Lower leg skin (tissue), 4 donors: ENCODE measurements at regions not wholly inside any gene's neighbourhood (a gene's known extent, or its start where the extent isn't known, plus 50 kb on each side); places are given as distances from the start of the nearest gene placed in this dataset.

Experiments
- DNase-seq, 2 donors: peaks; one replicate each; pipeline ENCODE4 v3.0.0-alpha.2; 2019; ENCODE audit warnings: low spot score in 2 of 2
- H3K4me3 ChIP-seq: fragments of 200-600 bp; sonication (generic); 2 replicates; pipeline ENCODE4 v1.5.1; 2017; ENCODE audit warnings: mild to moderate bottlenecking, low read depth; ENCODE audit not compliant: poor library complexity, severe bottlenecking
- CTCF ChIP-seq, 3 donors: fragments of 450-650 bp; IDR thresholded peaks; one replicate each; pipeline ENCODE4 v1.5.1; 2016; ENCODE audit warnings: antibody characterized with exemption in 3 of 3, mild to moderate bottlenecking in 3 of 3, moderate library complexity in 2 of 3
- POLR2A ChIP-seq, 2 donors: fragments of 450-650 bp; IDR thresholded peaks; one replicate each; pipeline ENCODE4 v1.6.1; 2016 to 2017; ENCODE audit warnings: antibody characterized with exemption in 2 of 2, mild to moderate bottlenecking in 1 of 2, moderate library complexity in 1 of 2
- WGBS, 2 donors: methylation state at CpG; one replicate each; pipeline ENCODE4 v1.1.5; 2018; 5-methylcytosine and 5-hydroxymethylcytosine counted together
- intact Hi-C: fragments of 100-400 bp; cut with DNase I; formaldehyde crosslinking; loops from one replicate; pipeline ENCODE4 v1.15.0; 2023; ENCODE audit warnings: low total_unique reads

GRCh38 chr6:1516742-1517520, 92.8 kb upstream of the FOXC1 start:
- WGBS, 2 donors, result 65 to 75% methylated on average over 14 of the region's 14 CpGs
- TF ChIP-seq POLR2A (IDR thresholded peaks at IDR 0.05) (no peak), CTCF (IDR thresholded peaks at IDR 0.05) (no peak)

GRCh38 chr6:1518855-1519254, 90.9 kb upstream of the FOXC1 start:
- intact Hi-C loops, result no loop called here

More at GRCh38 chr6:1516742-1517520, 92.8 kb upstream of the FOXC1 start:
- intact Hi-C loops, result no loop called here
- no peak overlapping the region for H3K4me3 ChIP-seq
- DNase-seq, result no peak

GRCh38 chr6:1519597-1519996, 90.1 kb upstream of the FOXC1 start:
- WGBS, 2 donors, result 58 to 65% methylated on average over 4 of the region's 4 CpGs

More at GRCh38 chr6:1518855-1519254, 90.9 kb upstream of the FOXC1 start:
- TF ChIP-seq POLR2A (IDR thresholded peaks at IDR 0.05), result no peak
- no peak for TF ChIP-seq CTCF (IDR thresholded peaks at IDR 0.05)
- DNase-seq, result no peak
- H3K4me3 ChIP-seq, result no peak overlapping the region
- 95 to 97% methylated on average over 8 of the region's 8 CpGs for WGBS, 2 donors

GRCh38 chr6:1522779-1523178, 86.9 kb upstream of the FOXC1 start:
- intact Hi-C loops, result no loop called here
- H3K4me3 ChIP-seq, result no peak overlapping the region
- TF ChIP-seq CTCF (IDR thresholded peaks at IDR 0.05) (no peak), POLR2A (IDR thresholded peaks at IDR 0.05) (no peak)
- WGBS, 2 donors, result 51 to 58% methylated on average over 7 of the region's 7 CpGs
- no peak for DNase-seq

More at GRCh38 chr6:1519597-1519996, 90.1 kb upstream of the FOXC1 start:
- intact Hi-C loops, result no loop called here
- TF ChIP-seq CTCF (IDR thresholded peaks at IDR 0.05) (no peak), POLR2A (IDR thresholded peaks at IDR 0.05) (no peak)
- DNase-seq, result no peak
- H3K4me3 ChIP-seq, result no peak overlapping the region

GRCh38 chr6:1524040-1524480, 85.7 kb upstream of the FOXC1 start:
- 17 to 18% methylated on average over 37 of the region's 37 CpGs for WGBS, 2 donors
- intact Hi-C loops, result no loop called here
- no peak for TF ChIP-seq CTCF (IDR thresholded peaks at IDR 0.05)
- no peak for TF ChIP-seq POLR2A (IDR thresholded peaks at IDR 0.05)
- no peak overlapping the region for H3K4me3 ChIP-seq
- peak in 1 of 2 donors; percentile 42 for DNase-seq
